NB4 (cell line): ENCODE measurements at regions not wholly inside any gene's neighbourhood (a gene's known extent, or its start where the extent isn't known, plus 50 kb on each side); places are given as distances from the start of the nearest gene placed in this dataset.

Experiments
- MYC ChIP-seq: IDR thresholded peaks from 2 replicates; pipeline ENCODE4 v1.6.1; 2011; ENCODE audit warnings: low read depth, low read length
- POLR2A ChIP-seq: IDR thresholded peaks from 2 replicates; pipeline ENCODE4 v1.6.1; 2011; ENCODE audit warnings: mild to moderate bottlenecking; ENCODE audit not compliant: insufficient read length; ENCODE audit errors: extremely low read depth
- TF ChIP-seq, protein P1 (sequence below): IDR thresholded peaks from one replicate; pipeline ENCODE4 v1.5.1; 2012; ENCODE audit warnings: low read depth, low read length

DNA sequence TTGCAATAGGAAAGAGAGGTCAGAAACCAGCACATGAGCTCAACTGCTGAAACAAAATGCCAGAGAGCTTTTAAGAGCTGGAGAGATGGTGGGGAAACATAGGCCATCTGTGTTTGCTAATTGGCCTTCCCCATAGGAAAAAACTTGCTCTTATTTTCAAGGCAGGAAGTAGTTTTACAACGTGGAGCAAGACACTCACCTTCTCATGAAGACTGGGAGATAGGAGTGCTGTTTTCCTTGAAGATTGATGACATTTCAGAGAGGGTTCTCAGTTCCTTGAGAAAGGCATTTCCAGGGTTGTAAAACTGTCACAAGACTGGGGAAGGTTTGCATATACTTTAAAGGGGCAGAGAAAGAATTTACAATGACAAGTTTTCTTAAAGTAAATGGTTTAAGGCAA lies 586.3 kb upstream of the RAG2 start:
- TF ChIP-seq POLR2A, result no peak
- TF ChIP-seq, protein P1, sequence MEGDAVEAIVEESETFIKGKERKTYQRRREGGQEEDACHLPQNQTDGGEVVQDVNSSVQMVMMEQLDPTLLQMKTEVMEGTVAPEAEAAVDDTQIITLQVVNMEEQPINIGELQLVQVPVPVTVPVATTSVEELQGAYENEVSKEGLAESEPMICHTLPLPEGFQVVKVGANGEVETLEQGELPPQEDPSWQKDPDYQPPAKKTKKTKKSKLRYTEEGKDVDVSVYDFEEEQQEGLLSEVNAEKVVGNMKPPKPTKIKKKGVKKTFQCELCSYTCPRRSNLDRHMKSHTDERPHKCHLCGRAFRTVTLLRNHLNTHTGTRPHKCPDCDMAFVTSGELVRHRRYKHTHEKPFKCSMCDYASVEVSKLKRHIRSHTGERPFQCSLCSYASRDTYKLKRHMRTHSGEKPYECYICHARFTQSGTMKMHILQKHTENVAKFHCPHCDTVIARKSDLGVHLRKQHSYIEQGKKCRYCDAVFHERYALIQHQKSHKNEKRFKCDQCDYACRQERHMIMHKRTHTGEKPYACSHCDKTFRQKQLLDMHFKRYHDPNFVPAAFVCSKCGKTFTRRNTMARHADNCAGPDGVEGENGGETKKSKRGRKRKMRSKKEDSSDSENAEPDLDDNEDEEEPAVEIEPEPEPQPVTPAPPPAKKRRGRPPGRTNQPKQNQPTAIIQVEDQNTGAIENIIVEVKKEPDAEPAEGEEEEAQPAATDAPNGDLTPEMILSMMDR, result no peak
- TF ChIP-seq MYC, result no peak
